ENCODE measurements at regions not wholly inside any gene's neighbourhood (a gene's known extent, or its start where the extent isn't known, plus 50 kb on each side); places are given as distances from the start of the nearest gene placed in this dataset.

DNA sequence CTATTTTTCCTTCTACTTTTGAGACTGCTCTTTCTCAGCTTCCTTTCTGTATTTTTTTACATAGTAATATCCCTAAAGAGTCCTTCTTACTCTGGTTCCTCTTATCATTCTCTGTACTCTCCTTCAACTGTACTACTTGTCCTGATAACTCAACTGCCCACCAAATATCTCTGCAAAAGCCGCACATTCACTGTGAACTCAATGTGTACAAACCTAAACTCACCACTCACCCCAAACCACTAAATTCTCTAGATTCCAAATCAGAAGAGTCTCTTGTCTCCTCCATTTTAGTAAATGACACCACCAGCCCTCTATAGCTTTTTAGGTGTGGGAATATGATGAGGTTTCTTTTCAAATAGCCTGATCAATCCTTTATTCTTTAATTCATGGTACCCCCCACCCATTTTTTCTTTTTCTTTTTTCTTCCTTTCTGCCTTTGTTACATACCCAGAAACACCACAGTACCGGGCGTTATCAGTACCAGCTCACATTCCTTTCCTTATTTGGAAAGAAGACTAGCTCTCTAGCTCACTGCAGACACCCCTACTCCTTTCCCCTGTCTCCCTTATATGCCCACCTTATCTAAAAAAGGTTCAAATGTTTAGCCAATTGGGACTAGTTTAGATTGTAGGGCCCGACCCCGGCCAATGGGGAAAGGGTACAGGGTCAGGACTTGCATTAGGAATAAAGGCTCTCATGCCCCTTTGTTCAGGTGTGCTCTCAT is 63.1 kb upstream of the RANBP6 start:
- TF ChIP-seq, protein P1, sequence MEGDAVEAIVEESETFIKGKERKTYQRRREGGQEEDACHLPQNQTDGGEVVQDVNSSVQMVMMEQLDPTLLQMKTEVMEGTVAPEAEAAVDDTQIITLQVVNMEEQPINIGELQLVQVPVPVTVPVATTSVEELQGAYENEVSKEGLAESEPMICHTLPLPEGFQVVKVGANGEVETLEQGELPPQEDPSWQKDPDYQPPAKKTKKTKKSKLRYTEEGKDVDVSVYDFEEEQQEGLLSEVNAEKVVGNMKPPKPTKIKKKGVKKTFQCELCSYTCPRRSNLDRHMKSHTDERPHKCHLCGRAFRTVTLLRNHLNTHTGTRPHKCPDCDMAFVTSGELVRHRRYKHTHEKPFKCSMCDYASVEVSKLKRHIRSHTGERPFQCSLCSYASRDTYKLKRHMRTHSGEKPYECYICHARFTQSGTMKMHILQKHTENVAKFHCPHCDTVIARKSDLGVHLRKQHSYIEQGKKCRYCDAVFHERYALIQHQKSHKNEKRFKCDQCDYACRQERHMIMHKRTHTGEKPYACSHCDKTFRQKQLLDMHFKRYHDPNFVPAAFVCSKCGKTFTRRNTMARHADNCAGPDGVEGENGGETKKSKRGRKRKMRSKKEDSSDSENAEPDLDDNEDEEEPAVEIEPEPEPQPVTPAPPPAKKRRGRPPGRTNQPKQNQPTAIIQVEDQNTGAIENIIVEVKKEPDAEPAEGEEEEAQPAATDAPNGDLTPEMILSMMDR (IDR thresholded peaks at IDR 0.05), result no peak
- TF ChIP-seq EZH2 (IDR thresholded peaks at IDR 0.05) (no peak), EZH2phosphoT487 (IDR thresholded peaks at IDR 0.05) (no peak)
